ENCODE measurements at regions not wholly inside any gene's neighbourhood (a gene's known extent, or its start where the extent isn't known, plus 50 kb on each side); places are given as distances from the start of the nearest gene placed in this dataset.

- TF ChIP-seq ZNF462 (CRISPR knock-in tag; IDR thresholded peaks at IDR 0.05) (no peak), ZNF114 (CRISPR knock-in tag; IDR thresholded peaks at IDR 0.05) (no peak)
These were observed 67.4 kb upstream of the ZNF438 start (continued) for GRCh38 chr10:31099094-31099493.

GRCh38 chr10:31099664-31100063 lies 68.0 kb upstream of the ZNF438 start:
- Histone ChIP-seq H3K4me1 (ENCODE audit: insufficient read depth) (no peaks in the 10 kb centered on the region), H3K4me3 (no peak overlapping the region), H3F3A (replicated peaks; ENCODE audit: low read depth) (no peaks in the 10 kb centered on the region), H3K9me2 (ENCODE audit: insufficient read depth) (no peaks in the 10 kb centered on the region; the same call in 1 of the 2 replicates), H3K4me2 (no peak overlapping the region), H4K20me1 (replicated peaks; ENCODE audit: insufficient read depth) (no peaks in the 10 kb centered on the region), H3K79me2 (replicated peaks; ENCODE audit: insufficient read depth) (no peaks in the 10 kb centered on the region), H3K36me3 (ENCODE audit: insufficient read depth) (no peaks in the 10 kb centered on the region), H3K27ac (ENCODE audit: low read depth) (no peak overlapping the region), H2AFZ (peak overlapping the region; percentile 28; the same call in 1 of the 2 replicates), H3K27me3 (ENCODE audit: insufficient read depth) (no peaks in the 10 kb centered on the region)
- DNase-seq (ENCODE audit: low spot score) (no peak), ATAC-seq (no peak)
- no peak overlapping the region for H3K4me3 Mint-ChIP-seq
- peaks cover 7% of the 10 kb centered on the region; the same call in 1 of the 3 replicates for H3K4me1 Mint-ChIP-seq
- H3K36me3 Mint-ChIP-seq (ENCODE audit: low read depth) = no peaks in the 10 kb centered on the region
- peak overlapping the region; percentile 49 for H3K27ac Mint-ChIP-seq
- H3K27me3 Mint-ChIP-seq (ENCODE audit: insufficient read depth, low read depth, poor library complexity) = peaks cover 4% of the 10 kb centered on the region
- H3K9me3 Mint-ChIP-seq = no peaks in the 10 kb centered on the region
- no peak for TF ChIP-seq CTCF (conservative IDR thresholded peaks at IDR 0.05; ENCODE audit: low read depth in 2 of 2)
- TF ChIP-seq POLR2AphosphoS5 (IDR thresholded peaks at IDR 0.05; ENCODE audit: low read depth) = no peak
- TF ChIP-seq ZNF331 (CRISPR knock-in tag; IDR thresholded peaks at IDR 0.05; ENCODE audit: low read depth) = no peak
- TF ChIP-seq EZH2phosphoT487 (IDR thresholded peaks at IDR 0.05; ENCODE audit: unreplicated experiment) = no peak
- no peak for TF ChIP-seq ZNF114 (CRISPR knock-in tag; IDR thresholded peaks at IDR 0.05)
- TF ChIP-seq ETS1 (IDR thresholded peaks at IDR 0.05) = no peak
- no peak for TF ChIP-seq STAT1 (IDR thresholded peaks at IDR 0.05; ENCODE audit: unreplicated experiment)
- TF ChIP-seq EZH2 (IDR thresholded peaks at IDR 0.05; ENCODE audit: low read depth, unreplicated experiment) = no peak
- TF ChIP-seq CREB1 (CRISPR knock-in tag; IDR thresholded peaks at IDR 0.05; ENCODE audit: low read depth) = no peak
